ENCODE measurements at regions not wholly inside any gene's neighbourhood (a gene's known extent, or its start where the extent isn't known, plus 50 kb on each side); places are given as distances from the start of the nearest gene placed in this dataset.
A peak's percentile ranks its signal among the peaks of the same experiment; 100 is the strongest.

- DNase-seq: no peak
Measured at GRCh38 chr15:69577397-69577796, 124.8 kb downstream of the RPLP1 start.

- DNase-seq: no peak
Measured at GRCh38 chr15:69578252-69578651, 125.6 kb downstream of the RPLP1 start.

- DNase-seq: no peak
Measured at GRCh38 chr15:69578787-69579583, 126.4 kb downstream of the RPLP1 start.

- DNase-seq: no peak
Measured at GRCh38 chr15:69579950-69580618, 127.5 kb downstream of the RPLP1 start.

GRCh38 chr15:69583626-69584025 lies 131.0 kb downstream of the RPLP1 start:
- no peak for DNase-seq

- no peak for DNase-seq
Measured at GRCh38 chr15:69585937-69586336, 133.3 kb downstream of the RPLP1 start.

- no peak for DNase-seq
Measured at GRCh38 chr15:69586721-69587120, 134.1 kb downstream of the RPLP1 start.

- no peak for DNase-seq
Measured at GRCh38 chr15:69587723-69588426, 135.3 kb downstream of the RPLP1 start.

GRCh38 chr15:69590201-69590710 lies 137.6 kb downstream of the RPLP1 start:
- no peak for DNase-seq

- DNase-seq: no peak
Measured at GRCh38 chr15:69590932-69591524, 138.4 kb downstream of the RPLP1 start.

- peak; percentile 13 for DNase-seq
Measured at GRCh38 chr15:69591905-69592508, 139.4 kb downstream of the RPLP1 start.

GRCh38 chr15:69592954-69593353 lies 140.3 kb downstream of the RPLP1 start:
- DNase-seq: no peak

- no peak for DNase-seq
Measured at GRCh38 chr15:69593488-69593887, 140.9 kb downstream of the RPLP1 start.

GRCh38 chr15:69593981-69594966 lies 141.7 kb downstream of the RPLP1 start:
- peak; percentile 94 to 95 for DNase-seq

GRCh38 chr15:69595009-69595791 lies 142.6 kb downstream of the RPLP1 start:
- peak; percentile 56 to 94 for DNase-seq

GRCh38 chr15:69597061-69597592 lies 144.5 kb downstream of the RPLP1 start:
- no peak for DNase-seq

- no peak for DNase-seq
Measured at GRCh38 chr15:69599271-69599670, 146.7 kb downstream of the RPLP1 start.

GRCh38 chr15:69600556-69601085 lies 148.0 kb downstream of the RPLP1 start:
- no peak for DNase-seq

GRCh38 chr15:69601711-69602504 lies 149.3 kb downstream of the RPLP1 start:
- no peak for DNase-seq
